ENCODE measurements at regions not wholly inside any gene's neighbourhood (a gene's known extent, or its start where the extent isn't known, plus 50 kb on each side); places are given as distances from the start of the nearest gene placed in this dataset.

DNA sequence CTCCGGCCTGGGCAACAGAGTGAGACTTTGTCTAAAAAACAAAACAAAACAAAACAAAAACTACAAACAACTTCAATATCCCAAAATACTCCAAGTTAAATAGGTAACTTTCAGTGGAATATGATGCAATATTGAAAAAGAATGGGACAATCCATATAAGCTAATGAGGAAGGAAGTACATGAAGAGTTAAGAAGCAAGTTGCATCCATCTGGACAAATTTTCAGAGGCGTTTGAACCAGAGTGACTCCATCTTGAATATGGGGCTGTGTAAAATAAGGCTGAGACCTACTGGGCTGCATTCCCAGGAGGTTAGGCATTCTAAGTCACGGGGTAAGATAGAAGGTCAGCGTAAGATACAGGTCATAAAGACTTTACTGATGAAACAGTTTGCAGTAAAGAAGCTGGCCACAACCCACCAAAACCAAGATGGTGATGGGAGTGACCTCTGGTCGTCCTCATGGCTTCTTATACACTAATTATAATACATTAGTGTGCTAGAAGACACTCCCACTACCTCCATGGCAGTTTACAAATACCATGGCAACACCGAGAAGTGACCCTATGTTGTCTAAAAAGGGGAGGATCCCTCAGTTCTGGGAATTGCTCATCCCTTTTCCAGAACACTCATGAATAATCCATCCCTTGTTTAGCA lies 58.1 kb upstream of the LCTL start:
- Histone ChIP-seq H4K20me1 (ENCODE audit: low read depth, low read length) (no peaks in the 10 kb centered on the region), H3K79me2 (ENCODE audit: insufficient read depth, low read length) (no peaks in the 10 kb centered on the region), H3K36me3 (ENCODE audit: low read length) (no peaks in the 10 kb centered on the region), H3K9me3 (ENCODE audit: insufficient read depth, low read length) (no peaks in the 10 kb centered on the region), H3K27ac (ENCODE audit: low read depth, low read length) (no peak overlapping the region), H3K27me3 (ENCODE audit: low read length) (no peaks in the 10 kb centered on the region), H3K9me2 (replicated peaks; ENCODE audit: insufficient read depth, low read length) (no peaks in the 10 kb centered on the region), H3F3A (ENCODE audit: insufficient read depth) (no peaks in the 10 kb centered on the region), H3K4me2 (ENCODE audit: low read depth, low read length, poor library complexity, severe bottlenecking) (no peak overlapping the region), H3K4me3 (ENCODE audit: insufficient read depth, low read length, poor library complexity, severe bottlenecking) (no peak overlapping the region), H2AFZ (ENCODE audit: low read depth, low read length, severe bottlenecking) (no peak overlapping the region), H3K9ac (ENCODE audit: low read length) (no peak overlapping the region)
- TF ChIP-seq, protein P1, sequence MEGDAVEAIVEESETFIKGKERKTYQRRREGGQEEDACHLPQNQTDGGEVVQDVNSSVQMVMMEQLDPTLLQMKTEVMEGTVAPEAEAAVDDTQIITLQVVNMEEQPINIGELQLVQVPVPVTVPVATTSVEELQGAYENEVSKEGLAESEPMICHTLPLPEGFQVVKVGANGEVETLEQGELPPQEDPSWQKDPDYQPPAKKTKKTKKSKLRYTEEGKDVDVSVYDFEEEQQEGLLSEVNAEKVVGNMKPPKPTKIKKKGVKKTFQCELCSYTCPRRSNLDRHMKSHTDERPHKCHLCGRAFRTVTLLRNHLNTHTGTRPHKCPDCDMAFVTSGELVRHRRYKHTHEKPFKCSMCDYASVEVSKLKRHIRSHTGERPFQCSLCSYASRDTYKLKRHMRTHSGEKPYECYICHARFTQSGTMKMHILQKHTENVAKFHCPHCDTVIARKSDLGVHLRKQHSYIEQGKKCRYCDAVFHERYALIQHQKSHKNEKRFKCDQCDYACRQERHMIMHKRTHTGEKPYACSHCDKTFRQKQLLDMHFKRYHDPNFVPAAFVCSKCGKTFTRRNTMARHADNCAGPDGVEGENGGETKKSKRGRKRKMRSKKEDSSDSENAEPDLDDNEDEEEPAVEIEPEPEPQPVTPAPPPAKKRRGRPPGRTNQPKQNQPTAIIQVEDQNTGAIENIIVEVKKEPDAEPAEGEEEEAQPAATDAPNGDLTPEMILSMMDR (IDR thresholded peaks at IDR 0.05; ENCODE audit: insufficient read depth, low read length, poor library complexity, severe bottlenecking): no peak
- no peak for TF ChIP-seq EZH2phosphoT487 (conservative IDR thresholded peaks at IDR 0.05; ENCODE audit: low read length)

DNA sequence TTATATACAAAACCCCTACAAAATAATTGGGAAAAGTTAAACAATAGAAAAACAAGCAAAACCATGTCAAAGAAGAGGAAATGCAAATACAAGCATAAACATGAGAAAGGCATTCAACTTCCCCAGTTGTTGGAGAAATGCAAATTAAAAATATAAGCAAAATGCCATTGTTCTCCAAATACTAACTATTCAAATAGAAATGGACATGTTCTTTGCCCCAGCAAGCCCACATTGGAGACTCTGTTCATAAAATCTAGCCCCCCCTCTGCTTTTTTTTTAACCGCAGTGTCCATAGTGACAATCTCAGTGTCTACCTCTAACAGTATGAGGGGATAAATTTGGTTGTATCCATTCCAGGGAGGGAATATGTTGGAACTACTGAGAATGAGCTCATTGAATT lies 59.7 kb upstream of the LCTL start:
- H3K9me2 ChIP-seq (replicated peaks; ENCODE audit: insufficient read depth, low read length): no peaks in the 10 kb centered on the region

DNA sequence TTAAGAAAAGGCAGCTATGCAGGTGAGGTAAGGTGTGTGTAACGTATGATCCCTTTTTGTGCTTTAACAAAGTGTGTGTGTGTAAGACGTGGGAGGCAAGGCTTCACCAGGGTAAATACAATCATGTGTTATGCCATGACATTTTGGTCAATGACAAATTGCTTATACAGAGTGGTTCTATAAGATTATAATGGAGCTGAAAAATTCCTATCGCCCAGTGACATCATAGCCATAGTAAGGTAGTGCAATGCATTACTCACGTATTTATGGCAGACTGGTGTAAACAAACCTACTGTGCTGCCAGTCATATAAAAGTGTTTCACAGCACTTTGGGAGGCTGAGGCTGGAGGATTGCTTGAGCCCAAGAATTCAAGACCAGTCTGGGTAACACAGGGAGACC lies 60.2 kb upstream of the LCTL start:
- Histone ChIP-seq H2AFZ (ENCODE audit: low read depth, low read length, severe bottlenecking) (no peak overlapping the region), H3K27ac (ENCODE audit: low read depth, low read length) (no peak overlapping the region), H3K36me3 (ENCODE audit: low read length) (no peaks in the 10 kb centered on the region), H4K20me1 (ENCODE audit: low read depth, low read length) (no peaks in the 10 kb centered on the region), H3K9me2 (replicated peaks; ENCODE audit: insufficient read depth, low read length) (no peaks in the 10 kb centered on the region), H3K27me3 (ENCODE audit: low read length) (no peaks in the 10 kb centered on the region), H3F3A (ENCODE audit: insufficient read depth) (no peaks in the 10 kb centered on the region), H3K9me3 (ENCODE audit: insufficient read depth, low read length) (no peaks in the 10 kb centered on the region), H3K9ac (ENCODE audit: low read length) (no peak overlapping the region), H3K4me3 (ENCODE audit: insufficient read depth, low read length, poor library complexity, severe bottlenecking) (no peak overlapping the region), H3K79me2 (ENCODE audit: insufficient read depth, low read length) (no peaks in the 10 kb centered on the region), H3K4me2 (ENCODE audit: low read depth, low read length, poor library complexity, severe bottlenecking) (no peak overlapping the region)
- TF ChIP-seq, protein P1 (IDR thresholded peaks at IDR 0.05; ENCODE audit: insufficient read depth, low read length, poor library complexity, severe bottlenecking): no peak
- TF ChIP-seq EZH2phosphoT487 (conservative IDR thresholded peaks at IDR 0.05; ENCODE audit: low read length): no peak

More for the DNA sequence above, 59.7 kb upstream of the LCTL start:
- H3K9ac ChIP-seq (ENCODE audit: low read length): no peak overlapping the region
- no peak overlapping the region for H3K4me2 ChIP-seq (ENCODE audit: low read depth, low read length, poor library complexity, severe bottlenecking)
- no peak overlapping the region for H2AFZ ChIP-seq (ENCODE audit: low read depth, low read length, severe bottlenecking)
- no peaks in the 10 kb centered on the region for H3K36me3 ChIP-seq (ENCODE audit: low read length)
- TF ChIP-seq, protein P1 (IDR thresholded peaks at IDR 0.05; ENCODE audit: insufficient read depth, low read length, poor library complexity, severe bottlenecking): no peak
- TF ChIP-seq EZH2phosphoT487 (conservative IDR thresholded peaks at IDR 0.05; ENCODE audit: low read length): no peak
- H3K79me2 ChIP-seq (ENCODE audit: insufficient read depth, low read length): no peaks in the 10 kb centered on the region
- no peak overlapping the region for H3K4me3 ChIP-seq (ENCODE audit: insufficient read depth, low read length, poor library complexity, severe bottlenecking)
- H3F3A ChIP-seq (ENCODE audit: insufficient read depth): no peaks in the 10 kb centered on the region
- H3K27ac ChIP-seq (ENCODE audit: low read depth, low read length): no peak overlapping the region
- no peaks in the 10 kb centered on the region for H3K27me3 ChIP-seq (ENCODE audit: low read length)
- no peaks in the 10 kb centered on the region for H3K9me3 ChIP-seq (ENCODE audit: insufficient read depth, low read length)
- H4K20me1 ChIP-seq (ENCODE audit: low read depth, low read length): no peaks in the 10 kb centered on the region
